ENCODE measurements at regions not wholly inside any gene's neighbourhood (a gene's known extent, or its start where the extent isn't known, plus 50 kb on each side); places are given as distances from the start of the nearest gene placed in this dataset.

GRCh38 chr21:35348686-35349085 lies 299.6 kb upstream of the RUNX1 start:
- POLR2A ChIA-PET: no interaction called here
- CTCF ChIA-PET: no interaction called here
- ATAC-seq: no peak
- intact Hi-C loops (cut with micrococcal nuclease; ENCODE audit: unreplicated experiment) (no loop called here), in situ Hi-C loops (cut with HindIII; ENCODE audit: low pct_unique_long_range_greater_than_20kb, low sequenced_read_pairs) (no loop called here)
- BruUV-seq (replicated peaks): no TSS peak
- DNase-seq (ENCODE audit: low read depth, low spot score): no peak
- Histone ChIP-seq H3K36me3 (ENCODE audit: control insufficient read depth, insufficient read depth, low read length) (no peaks in the 10 kb centered on the region), H3K4me1 (ENCODE audit: control insufficient read depth, insufficient read depth, low read length) (no peaks in the 10 kb centered on the region), H3K9me3 (ENCODE audit: control insufficient read depth, insufficient read depth, low read depth, low read length) (no peaks in the 10 kb centered on the region), H3K27ac (ENCODE audit: low read length) (no peak overlapping the region), H3K4me3 (ENCODE audit: low read depth in 2 of 2, low read length in 2 of 2) (no peak overlapping the region), H3K27me3 (ENCODE audit: control insufficient read depth, insufficient read depth, low read length) (no peaks in the 10 kb centered on the region)
- TF ChIP-seq TCF7L2 (IDR thresholded peaks at IDR 0.05; ENCODE audit: low read depth, low read length) (no peak), SIN3A (IDR thresholded peaks at IDR 0.05; ENCODE audit: borderline replicate concordance, insufficient read depth, low read depth, low read length) (no peak), POLR2AphosphoS5 (IDR thresholded peaks at IDR 0.05; ENCODE audit: low read depth, low read length) (no peak), CTCF (IDR thresholded peaks at IDR 0.05) (no peak), REST (IDR thresholded peaks at IDR 0.05; ENCODE audit: insufficient read depth in 1 of 2, low read depth in 2 of 2, low read length in 1 of 2) (no peak)

- ChIA-PET CTCF (no interaction called here), POLR2A (no interaction called here)
- H3K9me3 ChIP-seq (ENCODE audit: control insufficient read depth, insufficient read depth, low read depth, low read length): no peaks in the 10 kb centered on the region
- in situ Hi-C loops (cut with HindIII; ENCODE audit: low pct_unique_long_range_greater_than_20kb, low sequenced_read_pairs) (no loop called here), intact Hi-C loops (cut with micrococcal nuclease; ENCODE audit: unreplicated experiment) (no loop called here)
- no TSS peak for BruUV-seq (replicated peaks)
- H3K27ac ChIP-seq (ENCODE audit: low read length): no peak overlapping the region
- no peak for ATAC-seq
- TF ChIP-seq TCF7L2 (IDR thresholded peaks at IDR 0.05; ENCODE audit: low read depth, low read length) (no peak), SIN3A (IDR thresholded peaks at IDR 0.05; ENCODE audit: borderline replicate concordance, insufficient read depth, low read depth, low read length) (no peak)
- H3K4me1 ChIP-seq (ENCODE audit: control insufficient read depth, insufficient read depth, low read length): no peaks in the 10 kb centered on the region
- no peak for DNase-seq (ENCODE audit: low read depth, low spot score)
- no peaks in the 10 kb centered on the region for H3K36me3 ChIP-seq (ENCODE audit: control insufficient read depth, insufficient read depth, low read length)
- no peaks in the 10 kb centered on the region for H3K27me3 ChIP-seq (ENCODE audit: control insufficient read depth, insufficient read depth, low read length)
- no peak overlapping the region for H3K4me3 ChIP-seq (ENCODE audit: low read depth in 2 of 2, low read length in 2 of 2)
Measured at GRCh38 chr21:35346697-35347096, 297.6 kb upstream of the RUNX1 start.

GRCh38 chr21:35345954-35346353 lies 296.9 kb upstream of the RUNX1 start:
- ATAC-seq (no peak), DNase-seq (ENCODE audit: low read depth, low spot score) (no peak)
- Histone ChIP-seq H3K4me3 (ENCODE audit: low read depth in 2 of 2, low read length in 2 of 2) (no peak overlapping the region), H3K36me3 (ENCODE audit: control insufficient read depth, insufficient read depth, low read length) (no peaks in the 10 kb centered on the region), H3K9me3 (ENCODE audit: control insufficient read depth, insufficient read depth, low read depth, low read length) (no peaks in the 10 kb centered on the region), H3K4me1 (ENCODE audit: control insufficient read depth, insufficient read depth, low read length) (no peaks in the 10 kb centered on the region), H3K27ac (ENCODE audit: low read length) (no peak overlapping the region), H3K27me3 (ENCODE audit: control insufficient read depth, insufficient read depth, low read length) (no peaks in the 10 kb centered on the region)
- BruUV-seq (replicated peaks): no TSS peak
- intact Hi-C loops (cut with micrococcal nuclease; ENCODE audit: unreplicated experiment) (no loop called here), in situ Hi-C loops (cut with HindIII; ENCODE audit: low pct_unique_long_range_greater_than_20kb, low sequenced_read_pairs) (no loop called here)
- TF ChIP-seq CTCF (IDR thresholded peaks at IDR 0.05) (no peak), TCF7L2 (IDR thresholded peaks at IDR 0.05; ENCODE audit: low read depth, low read length) (no peak), SIN3A (IDR thresholded peaks at IDR 0.05; ENCODE audit: borderline replicate concordance, insufficient read depth, low read depth, low read length) (no peak), REST (IDR thresholded peaks at IDR 0.05; ENCODE audit: insufficient read depth in 1 of 2, low read depth in 2 of 2, low read length in 1 of 2) (no peak), POLR2AphosphoS5 (IDR thresholded peaks at IDR 0.05; ENCODE audit: low read depth, low read length) (no peak)
- CTCF ChIA-PET: no interaction called here
- POLR2A ChIA-PET: no interaction called here
